ENCODE measurements at regions not wholly inside any gene's neighbourhood (a gene's known extent, or its start where the extent isn't known, plus 50 kb on each side); places are given as distances from the start of the nearest gene placed in this dataset.

- TF ChIP-seq CTCF (IDR thresholded peaks at IDR 0.05): no peak
- DNase-seq (ENCODE audit: low spot score): no peak
- ATAC-seq (ENCODE audit: insufficient number of reproducible peaks, low FRiP score, low read depth): no peak
- Histone ChIP-seq H3K36me3 (no peaks in the 10 kb centered on the region), H3K9me3 (no peaks in the 10 kb centered on the region), H3K4me1 (ENCODE audit: control insufficient read depth in 1 of 2, low read depth in 2 of 2) (no peaks in the 10 kb centered on the region), H3K27me3 (replicated peaks; ENCODE audit: insufficient read depth) (no peaks in the 10 kb centered on the region), H3K27ac (no peak overlapping the region), H3K4me3 (no peak overlapping the region)
These were observed 1263.9 kb downstream of the FSCB start for GRCh38 chr14:43243168-43243567.

DNA sequence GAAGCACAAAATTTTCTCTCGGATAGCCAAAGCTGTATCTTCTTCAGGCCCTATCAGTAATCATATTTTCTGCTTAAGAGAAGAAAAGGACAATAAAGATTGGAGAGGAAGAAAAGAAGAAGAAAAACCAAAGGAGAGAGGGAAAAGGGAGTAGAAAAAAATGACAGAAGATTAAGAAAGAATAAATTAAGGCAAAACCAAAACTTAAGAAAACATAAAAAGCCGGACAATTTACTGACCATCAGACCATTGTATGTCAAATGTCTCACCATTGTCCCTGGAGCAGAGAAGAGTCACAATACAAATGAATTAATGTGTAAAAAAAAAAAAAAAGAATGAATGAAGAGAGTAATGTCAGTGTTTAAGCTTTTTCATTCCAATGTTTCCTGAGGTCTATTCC is 1274.8 kb downstream of the FSCB start:
- ATAC-seq (ENCODE audit: insufficient number of reproducible peaks, low FRiP score, low read depth) (no peak), DNase-seq (ENCODE audit: low spot score) (no peak)
- TF ChIP-seq CTCF (IDR thresholded peaks at IDR 0.05): no peak
- no peaks in the 10 kb centered on the region for H3K27me3 ChIP-seq (replicated peaks; ENCODE audit: insufficient read depth)
- no peaks in the 10 kb centered on the region for H3K36me3 ChIP-seq
- no peaks in the 10 kb centered on the region for H3K4me1 ChIP-seq (ENCODE audit: control insufficient read depth in 1 of 2, low read depth in 2 of 2)
- H3K9me3 ChIP-seq: no peaks in the 10 kb centered on the region
- H3K27ac ChIP-seq: no peak overlapping the region
- no peak overlapping the region for H3K4me3 ChIP-seq

- Histone ChIP-seq H3K4me3 (no peak overlapping the region), H3K36me3 (no peaks in the 10 kb centered on the region), H3K9me3 (no peaks in the 10 kb centered on the region), H3K27ac (no peak overlapping the region), H3K4me1 (ENCODE audit: control insufficient read depth in 1 of 2, low read depth in 2 of 2) (no peaks in the 10 kb centered on the region), H3K27me3 (replicated peaks; ENCODE audit: insufficient read depth) (no peaks in the 10 kb centered on the region)
- no peak for TF ChIP-seq CTCF (IDR thresholded peaks at IDR 0.05)
- DNase-seq (ENCODE audit: low spot score) (no peak), ATAC-seq (ENCODE audit: insufficient number of reproducible peaks, low FRiP score, low read depth) (no peak)
These were observed 1291.6 kb downstream of the FSCB start for GRCh38 chr14:43215524-43215923.

GRCh38 chr14:43207189-43207588 is 1299.9 kb downstream of the FSCB start:
- H3K4me1 ChIP-seq (ENCODE audit: control insufficient read depth in 1 of 2, low read depth in 2 of 2): no peaks in the 10 kb centered on the region

GRCh38 chr14:43204816-43205215 is 1302.3 kb downstream of the FSCB start:
- ATAC-seq (ENCODE audit: insufficient number of reproducible peaks, low FRiP score, low read depth) (no peak), DNase-seq (ENCODE audit: low spot score) (no peak)
- Histone ChIP-seq H3K9me3 (no peaks in the 10 kb centered on the region), H3K27ac (no peak overlapping the region), H3K36me3 (no peaks in the 10 kb centered on the region), H3K4me1 (ENCODE audit: control insufficient read depth in 1 of 2, low read depth in 2 of 2) (no peaks in the 10 kb centered on the region), H3K27me3 (replicated peaks; ENCODE audit: insufficient read depth) (no peaks in the 10 kb centered on the region), H3K4me3 (no peak overlapping the region)
- TF ChIP-seq CTCF (IDR thresholded peaks at IDR 0.05): no peak

More at GRCh38 chr14:43207189-43207588, 1299.9 kb downstream of the FSCB start:
- H3K36me3 ChIP-seq: no peaks in the 10 kb centered on the region
- no peaks in the 10 kb centered on the region for H3K9me3 ChIP-seq
- DNase-seq (ENCODE audit: low spot score): no peak
- H3K27me3 ChIP-seq (replicated peaks; ENCODE audit: insufficient read depth): no peaks in the 10 kb centered on the region
- H3K27ac ChIP-seq: no peak overlapping the region
- ATAC-seq (ENCODE audit: insufficient number of reproducible peaks, low FRiP score, low read depth): no peak
- no peak for TF ChIP-seq CTCF (IDR thresholded peaks at IDR 0.05)
- H3K4me3 ChIP-seq: no peak overlapping the region

Data from thoracic aorta (tissue), 2 donors.